K562 (cell line): ENCODE measurements at regions not wholly inside any gene's neighbourhood (a gene's known extent, or its start where the extent isn't known, plus 50 kb on each side); places are given as distances from the start of the nearest gene placed in this dataset.

Source experiments
- ATAC-seq: fragments of 200-7000 bp; cut with Tn5 transposase; 3 replicates; pipeline ENCODE4 v1.9.1; 2020; ENCODE audit warnings: moderate library complexity
- BruUV-seq: library from RNA; stranded (reverse); fragments of 400-500 nt; replicated peaks from 2 replicates; lab custom pipeline; 2021; lab: Mats Ljungman, UMichigan
- CTCF ChIA-PET: fragments of 300-600 bp; formaldehyde crosslinking; extraction: SDS; loops from one replicate; lab custom pipeline; 2021; ENCODE audit warnings: low intra/inter-chr PET ratio; lab: Yijun Ruan, JAX
- POLR2A ChIA-PET: fragments of 300-600, 350-650 bp; sonication (Branson Sonifier 250); formaldehyde crosslinking; extraction: SDS; loops from one replicate; lab custom pipeline; 2021; ENCODE audit warnings: antibody characterized with exemption, inconsistent platforms; lab: Yijun Ruan, JAX
- DNase-seq, 4 experiments: peaks; one replicate each; pipeline versions ENCODE4 v3.0.0 to v3.0.0-alpha.2; 2011 to 2018; ENCODE audit warnings: low spot score in 3 of 4, mixed read lengths in 3 of 4; ENCODE audit errors: extremely low read depth in 1 of 4
- FAIRE-seq: peaks from 2 replicates; lab custom pipeline; 2011; peaks lifted over from hg19 to GRCh38; lab: Jason Lieb, UNC
- H2AFZ ChIP-seq: 2 replicates; pipeline ENCODE4 v1.6.0; 2011; ENCODE audit warnings: low read depth, low read length, control low read depth, inconsistent platforms
- H3K27ac ChIP-seq: fragments of 200-600 bp; 3 replicates; pipeline ENCODE4 v1.8.0; 2011; ENCODE audit warnings: low read depth, mild to moderate bottlenecking, control low read depth, inconsistent platforms, low read length, moderate library complexity, mixed read lengths; ENCODE audit errors: extremely low read depth
- H3K27me3 ChIP-seq, 2 experiments: fragments of 300-600 bp in 1 of 2; 2 replicates in 1 of 2; 3 replicates in 1 of 2; pipeline versions ENCODE4 v1.6.0 to v1.8.0; 2011; ENCODE audit warnings: inconsistent platforms in 2 of 2, low read length in 2 of 2, mild to moderate bottlenecking in 1 of 2, mixed read lengths in 1 of 2, moderate library complexity in 1 of 2; ENCODE audit not compliant: control insufficient read depth in 2 of 2, insufficient read depth in 2 of 2
- H3K36me3 ChIP-seq: fragments of 300-600 bp; 3 replicates; pipeline ENCODE4 v1.8.0; 2011; ENCODE audit warnings: mild to moderate bottlenecking, low read length, inconsistent platforms; ENCODE audit not compliant: control insufficient read depth, insufficient read depth
- H3K4me1 ChIP-seq, 2 experiments: fragments of 200-600 bp in 1 of 2; replicated peaks in 1 of 2; 2 replicates in 1 of 2; 3 replicates in 1 of 2; pipeline versions ENCODE4 v1.5.1 to v1.8.0; 2011; ENCODE audit warnings: inconsistent platforms in 2 of 2, low read length in 2 of 2, mild to moderate bottlenecking in 1 of 2, mixed read lengths in 1 of 2, moderate library complexity in 1 of 2; ENCODE audit not compliant: control insufficient read depth in 2 of 2, insufficient read depth in 2 of 2
- H3K4me2 ChIP-seq: 2 replicates; pipeline ENCODE4 v1.6.1; 2011; ENCODE audit warnings: low read length, control low read depth, inconsistent platforms, mixed read lengths; ENCODE audit not compliant: insufficient read depth
- H3K4me3 ChIP-seq: fragments of 200-600 bp; sonication (generic), shearing (Covaris generic); 2 replicates; pipeline ENCODE4 v1.5.1; 2016; ENCODE audit warnings: control low read depth, inconsistent platforms
- H3K79me2 ChIP-seq: fragments of 200-600 bp; 3 replicates; pipeline ENCODE4 v1.8.0; 2011; ENCODE audit warnings: low read length, inconsistent platforms; ENCODE audit not compliant: control insufficient read depth, insufficient read depth
- H3K9ac ChIP-seq, 2 experiments: 2 replicates each; pipeline versions ENCODE4 v1.6.0 to v1.6.1; 2011; ENCODE audit warnings: low read depth in 2 of 2, low read length in 2 of 2, control low read depth in 1 of 2, inconsistent platforms in 1 of 2, mild to moderate bottlenecking in 1 of 2, mixed read lengths in 1 of 2; ENCODE audit not compliant: insufficient read depth in 1 of 2
- H3K9me1 ChIP-seq: one replicate; pipeline ENCODE4 v1.6.0; 2011; ENCODE audit warnings: inconsistent platforms, mild to moderate bottlenecking, low read length, moderate library complexity; ENCODE audit not compliant: control insufficient read depth, insufficient read depth
- H3K9me3 ChIP-seq: replicated peaks from 2 replicates; pipeline ENCODE4 v1.5.1; 2011; ENCODE audit warnings: low read depth, low read length, inconsistent platforms; ENCODE audit not compliant: control insufficient read depth, insufficient read depth
- H4K20me1 ChIP-seq: replicated peaks from 2 replicates; pipeline ENCODE4 v1.6.1; 2011; ENCODE audit warnings: low read length, inconsistent platforms, mixed read lengths; ENCODE audit not compliant: control insufficient read depth, insufficient read depth
- ETV5 ChIP-seq: sonication (generic); formaldehyde crosslinking; IDR thresholded peaks from 2 replicates; pipeline ENCODE4 v1.4.0; 2020; ENCODE audit warnings: low read depth, mild to moderate bottlenecking, missing genetic modification reagents
- RBM25 ChIP-seq: fragments of 200-400 bp; formaldehyde crosslinking; IDR thresholded peaks from 2 replicates; pipeline ENCODE4 v1.6.1; 2018; ENCODE audit warnings: low read length, low read depth, moderate library complexity; ENCODE audit not compliant: severe bottlenecking
- SOX6 ChIP-seq: fragments of 450-650 bp; IDR thresholded peaks from 2 replicates; pipeline ENCODE4 v1.6.1; 2014; ENCODE audit warnings: mild to moderate bottlenecking
- ZNF174 ChIP-seq: fragments of 250-450 bp; sonication (Bioruptor Pico); IDR thresholded peaks from 2 replicates; pipeline ENCODE4 v1.4.0; 2020; ENCODE audit warnings: mild to moderate bottlenecking
- ZNF79 ChIP-seq: fragments of 250-450 bp; sonication (Bioruptor Pico); IDR thresholded peaks from 2 replicates; pipeline ENCODE4 v1.4.0; 2020; ENCODE audit warnings: low read depth, mild to moderate bottlenecking, moderate library complexity
- WGBS: fragments of 100-300 bp; shearing (Covaris generic); methylation state at CpG from one replicate; pipeline ENCODE4 v1.1.6; 2016; ENCODE audit warnings: low coverage, mixed read lengths; ENCODE audit not compliant: insufficient coverage; ENCODE audit errors: missing lambda C conversion rate; 5-methylcytosine and 5-hydroxymethylcytosine counted together
- in situ Hi-C: fragments of 300-500 bp; cut with MboI; formaldehyde crosslinking; loops from 4 replicates; pipeline ENCODE4 v1.15.0; 2018; ENCODE audit warnings: inconsistent platforms, mixed read lengths
- intact Hi-C: fragments of 100-400 bp; cut with micrococcal nuclease; formaldehyde crosslinking; loops from 2 replicates; pipeline ENCODE4 v1.14.2; 2022
- TF ChIP-seq, protein P1 (sequence below), 3 experiments: IDR thresholded peaks in 2 of 3; conservative IDR thresholded peaks in 1 of 3; 2 replicates each; pipeline ENCODE4 v1.5.1; 2011 to 2012; ENCODE audit warnings: low read length in 3 of 3, mild to moderate bottlenecking in 3 of 3, control low read depth in 2 of 3, improper control_type of control experiment in 1 of 3, inconsistent platforms in 1 of 3, low read depth in 1 of 3, mixed read lengths in 1 of 3, moderate library complexity in 1 of 3; ENCODE audit not compliant: insufficient read depth in 2 of 3

DNA sequence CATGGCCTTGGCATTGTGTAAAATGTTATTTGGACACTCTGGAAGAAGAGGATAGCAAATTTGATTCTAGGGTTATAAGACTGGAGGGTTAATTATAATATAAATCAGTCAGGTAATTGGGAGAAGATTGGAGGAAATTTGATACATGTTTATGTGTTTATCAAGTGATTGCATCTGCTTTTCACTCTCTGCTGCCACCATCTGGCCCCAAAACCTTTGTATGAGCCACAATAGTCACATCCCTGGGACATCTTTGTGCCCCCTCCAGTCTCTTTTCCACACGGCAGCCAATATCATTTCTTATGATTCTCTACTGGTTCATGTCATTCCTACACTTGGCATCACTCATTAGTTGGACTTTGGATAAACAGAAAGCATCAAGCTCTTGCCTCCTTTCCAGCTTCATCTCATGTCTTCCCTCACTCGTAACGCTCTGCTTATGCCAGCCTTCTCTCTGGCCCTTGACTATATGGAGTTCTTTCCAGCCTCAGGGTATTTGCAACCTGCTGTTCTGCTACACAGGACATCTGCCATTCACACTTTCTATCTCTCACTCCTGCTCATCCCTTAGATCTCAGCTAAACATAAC is 602.3 kb upstream of the SUCLG2 start:
- Histone ChIP-seq H3K4me1 (no peaks in the 10 kb centered on the region), H3K27me3 (no peaks in the 10 kb centered on the region), H3K36me3 (no peaks in the 10 kb centered on the region), H3K4me2 (no peak overlapping the region), H3K79me2 (no peaks in the 10 kb centered on the region), H2AFZ (no peak overlapping the region), H3K9ac (no peak overlapping the region), H3K9me1 (no peaks in the 10 kb centered on the region), H3K27ac (no peak overlapping the region), H3K4me3 (no peak overlapping the region), H4K20me1 (no peaks in the 10 kb centered on the region), H3K9me3 (no peaks in the 10 kb centered on the region)
- no peak for TF ChIP-seq ZNF79 (CRISPR knock-in tag)
- no peak for TF ChIP-seq ETV5
- TF ChIP-seq, protein P1, sequence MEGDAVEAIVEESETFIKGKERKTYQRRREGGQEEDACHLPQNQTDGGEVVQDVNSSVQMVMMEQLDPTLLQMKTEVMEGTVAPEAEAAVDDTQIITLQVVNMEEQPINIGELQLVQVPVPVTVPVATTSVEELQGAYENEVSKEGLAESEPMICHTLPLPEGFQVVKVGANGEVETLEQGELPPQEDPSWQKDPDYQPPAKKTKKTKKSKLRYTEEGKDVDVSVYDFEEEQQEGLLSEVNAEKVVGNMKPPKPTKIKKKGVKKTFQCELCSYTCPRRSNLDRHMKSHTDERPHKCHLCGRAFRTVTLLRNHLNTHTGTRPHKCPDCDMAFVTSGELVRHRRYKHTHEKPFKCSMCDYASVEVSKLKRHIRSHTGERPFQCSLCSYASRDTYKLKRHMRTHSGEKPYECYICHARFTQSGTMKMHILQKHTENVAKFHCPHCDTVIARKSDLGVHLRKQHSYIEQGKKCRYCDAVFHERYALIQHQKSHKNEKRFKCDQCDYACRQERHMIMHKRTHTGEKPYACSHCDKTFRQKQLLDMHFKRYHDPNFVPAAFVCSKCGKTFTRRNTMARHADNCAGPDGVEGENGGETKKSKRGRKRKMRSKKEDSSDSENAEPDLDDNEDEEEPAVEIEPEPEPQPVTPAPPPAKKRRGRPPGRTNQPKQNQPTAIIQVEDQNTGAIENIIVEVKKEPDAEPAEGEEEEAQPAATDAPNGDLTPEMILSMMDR (IDR thresholded peaks at IDR 0.05 in 2 of 3, conservative IDR thresholded peaks at IDR 0.05 in 1 of 3; ENCODE audit: insufficient read depth in 2 of 3, low read depth in 1 of 3, low read length in 3 of 3), result no peak
- TF ChIP-seq SOX6, result no peak
- TF ChIP-seq RBM25, result no peak
- no peak for TF ChIP-seq ZNF174
- DNase-seq (no peak), FAIRE-seq (no peak), ATAC-seq (no peak)
- intact Hi-C loops, result no loop called here
- ChIA-PET CTCF (no interaction called here), POLR2A (no interaction called here)
- WGBS, result 0% methylated on average over 3 of the region's 3 CpGs
- no TSS peak for BruUV-seq
- in situ Hi-C loops, result no loop called here
